ENCODE measurements at regions not wholly inside any gene's neighbourhood (a gene's known extent, or its start where the extent isn't known, plus 50 kb on each side); places are given as distances from the start of the nearest gene placed in this dataset.

DNA sequence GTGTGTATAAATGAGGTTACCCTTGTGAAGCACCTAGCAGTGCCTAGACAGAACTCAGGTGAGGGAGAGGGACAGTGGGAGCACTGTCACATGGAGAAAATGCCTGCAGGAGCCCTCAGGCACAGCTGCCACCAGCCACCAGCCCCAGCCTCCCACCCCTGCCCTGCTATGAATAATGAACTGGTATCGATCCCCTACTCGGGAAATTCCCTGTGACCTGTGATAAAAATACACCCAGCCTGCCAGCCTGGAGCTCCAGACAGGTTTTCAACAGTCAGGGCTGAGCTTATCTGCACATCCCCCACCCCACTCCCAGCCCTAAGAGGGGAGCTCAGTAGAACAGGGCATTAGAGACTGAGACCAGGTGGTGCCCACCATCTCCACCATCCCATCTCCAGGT, 159.6 kb upstream of the PJA1 start:
- Histone ChIP-seq H3K27me3 (ENCODE audit: insufficient read depth, low read length) (no peaks in the 10 kb centered on the region), H2AFZ (ENCODE audit: low read depth, low read length, poor library complexity, severe bottlenecking) (no peak overlapping the region), H3K9me3 (ENCODE audit: control insufficient read depth in 1 of 2, insufficient read depth in 1 of 2, low read depth in 1 of 2, low read length in 2 of 2) (no peaks in the 10 kb centered on the region), H3K9ac (ENCODE audit: low read length) (no peak overlapping the region), H4K20me1 (ENCODE audit: insufficient read depth) (no peaks in the 10 kb centered on the region), H3K79me2 (ENCODE audit: insufficient read depth, low read length) (no peaks in the 10 kb centered on the region), H3K36me3 (ENCODE audit: control insufficient read depth in 1 of 2, insufficient read depth in 2 of 2, low read length in 2 of 2) (no peaks in the 10 kb centered on the region), H3K27ac (ENCODE audit: low read depth, low read length) (no peak overlapping the region), H3K4me2 (ENCODE audit: low read length) (no peak overlapping the region), H3K4me3 (replicated peaks in 1 of 2; ENCODE audit: low read depth in 1 of 2, low read length in 2 of 2) (no peak overlapping the region), H3K4me1 (ENCODE audit: control insufficient read depth in 1 of 2, insufficient read depth in 2 of 2, low read length in 2 of 2) (no peaks in the 10 kb centered on the region), H3K9me2 (ENCODE audit: insufficient read depth) (no peaks in the 10 kb centered on the region)
- ATAC-seq (no peak), DNase-seq (ENCODE audit: low read depth, low spot score) (no peak)
- ChIA-PET RAD21 (ENCODE audit: low non-redundant PET in 1 of 2, low total read pairs in 2 of 2, uncharacterized antibody in 2 of 2, unreplicated experiment in 2 of 2) (no interaction called here), CTCF (no interaction called here), POLR2A (no interaction called here)
- intact Hi-C loops (cut with micrococcal nuclease): no loop called here
- no TSS peak for BruUV-seq (replicated peaks)
- TF ChIP-seq SP1 (IDR thresholded peaks at IDR 0.05; ENCODE audit: low read depth): no peak
- TF ChIP-seq FOSL1 (IDR thresholded peaks at IDR 0.05; ENCODE audit: low read depth): no peak
- TF ChIP-seq, protein P1, sequence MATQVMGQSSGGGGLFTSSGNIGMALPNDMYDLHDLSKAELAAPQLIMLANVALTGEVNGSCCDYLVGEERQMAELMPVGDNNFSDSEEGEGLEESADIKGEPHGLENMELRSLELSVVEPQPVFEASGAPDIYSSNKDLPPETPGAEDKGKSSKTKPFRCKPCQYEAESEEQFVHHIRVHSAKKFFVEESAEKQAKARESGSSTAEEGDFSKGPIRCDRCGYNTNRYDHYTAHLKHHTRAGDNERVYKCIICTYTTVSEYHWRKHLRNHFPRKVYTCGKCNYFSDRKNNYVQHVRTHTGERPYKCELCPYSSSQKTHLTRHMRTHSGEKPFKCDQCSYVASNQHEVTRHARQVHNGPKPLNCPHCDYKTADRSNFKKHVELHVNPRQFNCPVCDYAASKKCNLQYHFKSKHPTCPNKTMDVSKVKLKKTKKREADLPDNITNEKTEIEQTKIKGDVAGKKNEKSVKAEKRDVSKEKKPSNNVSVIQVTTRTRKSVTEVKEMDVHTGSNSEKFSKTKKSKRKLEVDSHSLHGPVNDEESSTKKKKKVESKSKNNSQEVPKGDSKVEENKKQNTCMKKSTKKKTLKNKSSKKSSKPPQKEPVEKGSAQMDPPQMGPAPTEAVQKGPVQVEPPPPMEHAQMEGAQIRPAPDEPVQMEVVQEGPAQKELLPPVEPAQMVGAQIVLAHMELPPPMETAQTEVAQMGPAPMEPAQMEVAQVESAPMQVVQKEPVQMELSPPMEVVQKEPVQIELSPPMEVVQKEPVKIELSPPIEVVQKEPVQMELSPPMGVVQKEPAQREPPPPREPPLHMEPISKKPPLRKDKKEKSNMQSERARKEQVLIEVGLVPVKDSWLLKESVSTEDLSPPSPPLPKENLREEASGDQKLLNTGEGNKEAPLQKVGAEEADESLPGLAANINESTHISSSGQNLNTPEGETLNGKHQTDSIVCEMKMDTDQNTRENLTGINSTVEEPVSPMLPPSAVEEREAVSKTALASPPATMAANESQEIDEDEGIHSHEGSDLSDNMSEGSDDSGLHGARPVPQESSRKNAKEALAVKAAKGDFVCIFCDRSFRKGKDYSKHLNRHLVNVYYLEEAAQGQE (IDR thresholded peaks at IDR 0.05; ENCODE audit: low read depth): no peak
- no peak for TF ChIP-seq EGR1 (IDR thresholded peaks at IDR 0.05; ENCODE audit: low read depth)
- no peak for TF ChIP-seq SIN3A (IDR thresholded peaks at IDR 0.05; ENCODE audit: low read depth)
- no peak for TF ChIP-seq YY1 (IDR thresholded peaks at IDR 0.05; ENCODE audit: extremely low read depth, insufficient replicate concordance, low read depth, low read length)
- TF ChIP-seq CBX3 (IDR thresholded peaks at IDR 0.05; ENCODE audit: low read depth): no peak
- TF ChIP-seq, protein P2, sequence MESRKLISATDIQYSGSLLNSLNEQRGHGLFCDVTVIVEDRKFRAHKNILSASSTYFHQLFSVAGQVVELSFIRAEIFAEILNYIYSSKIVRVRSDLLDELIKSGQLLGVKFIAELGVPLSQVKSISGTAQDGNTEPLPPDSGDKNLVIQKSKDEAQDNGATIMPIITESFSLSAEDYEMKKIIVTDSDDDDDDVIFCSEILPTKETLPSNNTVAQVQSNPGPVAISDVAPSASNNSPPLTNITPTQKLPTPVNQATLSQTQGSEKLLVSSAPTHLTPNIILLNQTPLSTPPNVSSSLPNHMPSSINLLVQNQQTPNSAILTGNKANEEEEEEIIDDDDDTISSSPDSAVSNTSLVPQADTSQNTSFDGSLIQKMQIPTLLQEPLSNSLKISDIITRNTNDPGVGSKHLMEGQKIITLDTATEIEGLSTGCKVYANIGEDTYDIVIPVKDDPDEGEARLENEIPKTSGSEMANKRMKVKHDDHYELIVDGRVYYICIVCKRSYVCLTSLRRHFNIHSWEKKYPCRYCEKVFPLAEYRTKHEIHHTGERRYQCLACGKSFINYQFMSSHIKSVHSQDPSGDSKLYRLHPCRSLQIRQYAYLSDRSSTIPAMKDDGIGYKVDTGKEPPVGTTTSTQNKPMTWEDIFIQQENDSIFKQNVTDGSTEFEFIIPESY (IDR thresholded peaks at IDR 0.05; ENCODE audit: extremely low read depth, insufficient replicate concordance, low read length): no peak
- TF ChIP-seq JUND (IDR thresholded peaks at IDR 0.05): no peak
- no peak for TF ChIP-seq ELF1 (IDR thresholded peaks at IDR 0.05; ENCODE audit: borderline replicate concordance, low read depth)
- no peak for TF ChIP-seq SRF (IDR thresholded peaks at IDR 0.05; ENCODE audit: low read depth)
- no peak for TF ChIP-seq RAD21 (IDR thresholded peaks at IDR 0.05; ENCODE audit: low read depth)
- TF ChIP-seq, protein P3, sequence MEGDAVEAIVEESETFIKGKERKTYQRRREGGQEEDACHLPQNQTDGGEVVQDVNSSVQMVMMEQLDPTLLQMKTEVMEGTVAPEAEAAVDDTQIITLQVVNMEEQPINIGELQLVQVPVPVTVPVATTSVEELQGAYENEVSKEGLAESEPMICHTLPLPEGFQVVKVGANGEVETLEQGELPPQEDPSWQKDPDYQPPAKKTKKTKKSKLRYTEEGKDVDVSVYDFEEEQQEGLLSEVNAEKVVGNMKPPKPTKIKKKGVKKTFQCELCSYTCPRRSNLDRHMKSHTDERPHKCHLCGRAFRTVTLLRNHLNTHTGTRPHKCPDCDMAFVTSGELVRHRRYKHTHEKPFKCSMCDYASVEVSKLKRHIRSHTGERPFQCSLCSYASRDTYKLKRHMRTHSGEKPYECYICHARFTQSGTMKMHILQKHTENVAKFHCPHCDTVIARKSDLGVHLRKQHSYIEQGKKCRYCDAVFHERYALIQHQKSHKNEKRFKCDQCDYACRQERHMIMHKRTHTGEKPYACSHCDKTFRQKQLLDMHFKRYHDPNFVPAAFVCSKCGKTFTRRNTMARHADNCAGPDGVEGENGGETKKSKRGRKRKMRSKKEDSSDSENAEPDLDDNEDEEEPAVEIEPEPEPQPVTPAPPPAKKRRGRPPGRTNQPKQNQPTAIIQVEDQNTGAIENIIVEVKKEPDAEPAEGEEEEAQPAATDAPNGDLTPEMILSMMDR (IDR thresholded peaks at IDR 0.05 in 2 of 3, conservative IDR thresholded peaks at IDR 0.05 in 1 of 3; ENCODE audit: borderline replicate concordance in 1 of 3, insufficient read depth in 1 of 3, low read depth in 2 of 3, low read length in 2 of 3): no peak
- TF ChIP-seq, protein P4, sequence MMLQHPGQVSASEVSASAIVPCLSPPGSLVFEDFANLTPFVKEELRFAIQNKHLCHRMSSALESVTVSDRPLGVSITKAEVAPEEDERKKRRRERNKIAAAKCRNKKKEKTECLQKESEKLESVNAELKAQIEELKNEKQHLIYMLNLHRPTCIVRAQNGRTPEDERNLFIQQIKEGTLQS (IDR thresholded peaks at IDR 0.05): no peak
- no peak for TF ChIP-seq EZH2phosphoT487 (IDR thresholded peaks at IDR 0.05; ENCODE audit: borderline replicate concordance)
- TF ChIP-seq ZNF274 (IDR thresholded peaks at IDR 0.05; ENCODE audit: low read depth, low read length): no peak
- no peak for TF ChIP-seq POLR2AphosphoS5 (IDR thresholded peaks at IDR 0.05; ENCODE audit: low read depth, low read length)
- no peak for TF ChIP-seq TCF7L2 (IDR thresholded peaks at IDR 0.05; ENCODE audit: borderline replicate concordance, extremely low read depth, insufficient read depth, insufficient read length)
- TF ChIP-seq POLR2A (IDR thresholded peaks at IDR 0.05; ENCODE audit: borderline replicate concordance, extremely low read depth, insufficient read depth, insufficient read length): no peak
- no peak for TF ChIP-seq EZH2 (IDR thresholded peaks at IDR 0.05)
